ENCODE measurements at regions not wholly inside any gene's neighbourhood (a gene's known extent, or its start where the extent isn't known, plus 50 kb on each side); places are given as distances from the start of the nearest gene placed in this dataset.
A peak's percentile ranks its signal among the peaks of the same experiment; 100 is the strongest.

- TF ChIP-seq EP300 (IDR thresholded peaks at IDR 0.05; ENCODE audit: low read length) (peak; percentile 76), ATF7 (IDR thresholded peaks at IDR 0.05) (peak; percentile 55), CCNT2 (IDR thresholded peaks at IDR 0.05; ENCODE audit: borderline replicate concordance, extremely low read depth, insufficient read length, low read depth, low read length) (no peak), ZNF507 (tag; conservative IDR thresholded peaks at IDR 0.05) (no peak), JUND (IDR thresholded peaks at IDR 0.05; ENCODE audit: borderline replicate concordance, low read depth, low read length) (no peak; the same call in 1 of the 2 replicates), JUND (tag; IDR thresholded peaks at IDR 0.05; ENCODE audit: borderline replicate concordance, low read depth, low read length) (peak; percentile 35; the same call in 1 of the 3 replicates), PCBP2 (IDR thresholded peaks at IDR 0.05; ENCODE audit: low read depth, low read length, poor library complexity, severe bottlenecking) (no peak), TSHZ1 (CRISPR knock-in tag; IDR thresholded peaks at IDR 0.05) (no peak), CBFA2T2 (conservative IDR thresholded peaks at IDR 0.05) (no peak), PREB (CRISPR knock-in tag; IDR thresholded peaks at IDR 0.05) (no peak), ERF (CRISPR knock-in tag; IDR thresholded peaks at IDR 0.05) (no peak), ZNF124 (CRISPR knock-in tag; IDR thresholded peaks at IDR 0.05) (no peak), CAMTA2 (CRISPR knock-in tag; conservative IDR thresholded peaks at IDR 0.05) (no peak), CC2D1A (IDR thresholded peaks at IDR 0.05) (no peak), LEF1 (IDR thresholded peaks at IDR 0.05) (peak; percentile 59; the same call in 1 of the 2 replicates), L3MBTL2 (IDR thresholded peaks at IDR 0.05) (0 out of 2 replicates have a peak, but pooled peaks have one; percentile 16), MYNN (IDR thresholded peaks at IDR 0.05) (no peak), MYNN (CRISPR knock-in tag; IDR thresholded peaks at IDR 0.05) (no peak), KLF10 (CRISPR knock-in tag; IDR thresholded peaks at IDR 0.05) (no peak), FOXJ2 (tag; IDR thresholded peaks at IDR 0.05) (0 out of 2 replicates have a peak, but pooled peaks have one; percentile 47), ATF1 (CRISPR knock-in tag; IDR thresholded peaks at IDR 0.05) (no peak), ATF1 (tag; IDR thresholded peaks at IDR 0.05) (0 out of 2 replicates have a peak, but pooled peaks have one; percentile 28), ZNF121 (CRISPR knock-in tag; conservative IDR thresholded peaks at IDR 0.05) (no peak), CSDE1 (IDR thresholded peaks at IDR 0.05) (no peak), KLF16 (IDR thresholded peaks at IDR 0.05) (no peak), ZNF140 (CRISPR knock-in tag; IDR thresholded peaks at IDR 0.05) (no peak)
Measured at GRCh38 chr13:97889803-97890202, 63.7 kb upstream of the IPO5 start (continued).

All from K562 (cell line).